Brain microvascular endothelial cell (primary cell): ENCODE measurements at regions not wholly inside any gene's neighbourhood (a gene's known extent, or its start where the extent isn't known, plus 50 kb on each side); places are given as distances from the start of the nearest gene placed in this dataset.

Source experiments
- DNase-seq: peaks from one replicate; pipeline ENCODE4 v3.0.0-alpha.2; 2020
- H3K27ac ChIP-seq: fragments of 250-450 bp; sonication (Bioruptor Pico); 2 replicates; pipeline ENCODE4 v1.5.1; 2020; ENCODE audit warnings: mild to moderate bottlenecking, moderate library complexity
- H3K27me3 ChIP-seq: fragments of 250-450 bp; sonication (Bioruptor Pico); replicated peaks from 2 replicates; pipeline ENCODE4 v1.5.1; 2020; ENCODE audit warnings: mild to moderate bottlenecking
- H3K36me3 ChIP-seq: fragments of 250-450 bp; sonication (Bioruptor Pico); replicated peaks from 2 replicates; pipeline ENCODE4 v1.5.1; 2020; ENCODE audit warnings: mild to moderate bottlenecking
- H3K4me3 ChIP-seq: 2 replicates; pipeline ENCODE4 v1.5.1; 2011; ENCODE audit warnings: low read depth, mild to moderate bottlenecking, control low read depth, low read length, moderate library complexity
- CTCF ChIP-seq: IDR thresholded peaks from 2 replicates; pipeline ENCODE4 v1.5.1; 2011; ENCODE audit warnings: low read depth, mild to moderate bottlenecking, moderate library complexity, low read length, control low read depth, inconsistent platforms; ENCODE audit errors: missing control alignments
- in situ Hi-C: cut with HindIII; loops from 2 replicates; pipeline ENCODE4 v1.10.0; 2017; ENCODE audit warnings: low sequenced_read_pairs, low pct_ligation_motif_present

GRCh38 chr6:50102676-50103075 is 52.9 kb upstream of the DEFB112 start:
- no peak for DNase-seq
- Histone ChIP-seq H3K27ac (no peak overlapping the region), H3K27me3 (no peaks in the 10 kb centered on the region), H3K36me3 (no peaks in the 10 kb centered on the region), H3K4me3 (no peak overlapping the region)
- no peak for TF ChIP-seq CTCF
- in situ Hi-C loops = no loop called here

GRCh38 chr6:50110587-50110986 is 60.9 kb upstream of the DEFB112 start:
- no peak for TF ChIP-seq CTCF
- Histone ChIP-seq H3K36me3 (no peaks in the 10 kb centered on the region), H3K27ac (no peak overlapping the region), H3K4me3 (no peak overlapping the region), H3K27me3 (no peaks in the 10 kb centered on the region)
- in situ Hi-C loops = no loop called here
- DNase-seq = no peak

- no peak overlapping the region for H3K27ac ChIP-seq
- in situ Hi-C loops = no loop called here
- H3K4me3 ChIP-seq = no peak overlapping the region
- no peaks in the 10 kb centered on the region for H3K27me3 ChIP-seq
- DNase-seq = no peak
- H3K36me3 ChIP-seq = no peaks in the 10 kb centered on the region
- no peak for TF ChIP-seq CTCF
Measured at GRCh38 chr6:50112981-50113857, 63.5 kb upstream of the DEFB112 start.

- Histone ChIP-seq H3K4me3 (no peak overlapping the region), H3K36me3 (no peaks in the 10 kb centered on the region), H3K27me3 (no peaks in the 10 kb centered on the region), H3K27ac (no peak overlapping the region)
- no peak for DNase-seq
- no peak for TF ChIP-seq CTCF
- in situ Hi-C loops = no loop called here
Measured at GRCh38 chr6:50116390-50116789, 66.7 kb upstream of the DEFB112 start.

GRCh38 chr6:50116797-50117542 is 67.2 kb upstream of the DEFB112 start:
- Histone ChIP-seq H3K27ac (no peak overlapping the region), H3K27me3 (no peaks in the 10 kb centered on the region), H3K36me3 (no peaks in the 10 kb centered on the region), H3K4me3 (no peak overlapping the region)
- no peak for TF ChIP-seq CTCF
- in situ Hi-C loops = no loop called here
- DNase-seq = no peak
